KMS-11 (cell line): ENCODE measurements at regions not wholly inside any gene's neighbourhood (a gene's known extent, or its start where the extent isn't known, plus 50 kb on each side); places are given as distances from the start of the nearest gene placed in this dataset.

ENCODE experiments used
- H2AFZ ChIP-seq: fragments of 200-600 bp; sonication (generic); 2 replicates; pipeline ENCODE4 v1.6.1; 2016; ENCODE audit warnings: antibody characterized with exemption, mixed run types, low read depth
- H3K27ac ChIP-seq: fragments of 200-600 bp; sonication (generic); 2 replicates; pipeline ENCODE4 v1.6.1; 2016; ENCODE audit warnings: mild to moderate bottlenecking, mixed run types
- H3K27me3 ChIP-seq: fragments of 200-600 bp; sonication (generic); 2 replicates; pipeline ENCODE4 v1.6.1; 2017; ENCODE audit warnings: mild to moderate bottlenecking, low read depth, mixed run types, moderate library complexity; ENCODE audit not compliant: insufficient read depth
- H3K36me3 ChIP-seq: fragments of 200-600 bp; sonication (generic); 2 replicates; pipeline ENCODE4 v1.6.1; 2017; ENCODE audit warnings: mild to moderate bottlenecking, mixed run types; ENCODE audit not compliant: insufficient read depth
- H3K4me1 ChIP-seq: fragments of 200-600 bp; sonication (generic); 2 replicates; pipeline ENCODE4 v1.6.1; 2016; ENCODE audit warnings: mild to moderate bottlenecking, low read depth, mixed run types; ENCODE audit not compliant: poor library complexity, severe bottlenecking
- H3K4me2 ChIP-seq: fragments of 200-600 bp; sonication (generic); 2 replicates; pipeline ENCODE4 v1.7.0; 2016; ENCODE audit warnings: mild to moderate bottlenecking, mixed run types
- H3K4me3 ChIP-seq: fragments of 200-600 bp; sonication (generic); IDR thresholded peaks from 2 replicates; pipeline ENCODE4 v1.6.1; 2017; ENCODE audit warnings: low read depth, low read length, mixed read lengths; ENCODE audit not compliant: insufficient read depth
- H3K79me2 ChIP-seq: fragments of 200-600 bp; sonication (generic); 2 replicates; pipeline ENCODE4 v1.6.1; 2016; ENCODE audit warnings: low read depth, mixed run types; ENCODE audit not compliant: insufficient read depth
- H3K9ac ChIP-seq: fragments of 200-600 bp; sonication (generic); 2 replicates; pipeline ENCODE4 v1.6.1; 2016; ENCODE audit warnings: mild to moderate bottlenecking, mixed run types
- H4K20me1 ChIP-seq: fragments of 200-600 bp; sonication (generic); 2 replicates; pipeline ENCODE4 v1.6.1; 2016; ENCODE audit warnings: mild to moderate bottlenecking, mixed run types; ENCODE audit not compliant: insufficient read depth
- TF ChIP-seq, protein P1 (sequence below): fragments of 200-600 bp; sonication (generic); conservative IDR thresholded peaks from 2 replicates; pipeline ENCODE4 v1.6.1; 2017; ENCODE audit warnings: low read depth, mild to moderate bottlenecking, antibody characterized with exemption, low read length, moderate library complexity, mixed read lengths

GRCh38 chr5:105978011-105978410 is 1692.7 kb downstream of the EFNA5 start:
- no peaks in the 10 kb centered on the region for H4K20me1 ChIP-seq
- no peaks in the 10 kb centered on the region for H3K79me2 ChIP-seq
- no peak overlapping the region for H3K9ac ChIP-seq
- H3K4me3 ChIP-seq = no peak overlapping the region
- no peak overlapping the region for H2AFZ ChIP-seq
- H3K27ac ChIP-seq = no peak overlapping the region
- H3K4me1 ChIP-seq = no peaks in the 10 kb centered on the region
- TF ChIP-seq, protein P1, sequence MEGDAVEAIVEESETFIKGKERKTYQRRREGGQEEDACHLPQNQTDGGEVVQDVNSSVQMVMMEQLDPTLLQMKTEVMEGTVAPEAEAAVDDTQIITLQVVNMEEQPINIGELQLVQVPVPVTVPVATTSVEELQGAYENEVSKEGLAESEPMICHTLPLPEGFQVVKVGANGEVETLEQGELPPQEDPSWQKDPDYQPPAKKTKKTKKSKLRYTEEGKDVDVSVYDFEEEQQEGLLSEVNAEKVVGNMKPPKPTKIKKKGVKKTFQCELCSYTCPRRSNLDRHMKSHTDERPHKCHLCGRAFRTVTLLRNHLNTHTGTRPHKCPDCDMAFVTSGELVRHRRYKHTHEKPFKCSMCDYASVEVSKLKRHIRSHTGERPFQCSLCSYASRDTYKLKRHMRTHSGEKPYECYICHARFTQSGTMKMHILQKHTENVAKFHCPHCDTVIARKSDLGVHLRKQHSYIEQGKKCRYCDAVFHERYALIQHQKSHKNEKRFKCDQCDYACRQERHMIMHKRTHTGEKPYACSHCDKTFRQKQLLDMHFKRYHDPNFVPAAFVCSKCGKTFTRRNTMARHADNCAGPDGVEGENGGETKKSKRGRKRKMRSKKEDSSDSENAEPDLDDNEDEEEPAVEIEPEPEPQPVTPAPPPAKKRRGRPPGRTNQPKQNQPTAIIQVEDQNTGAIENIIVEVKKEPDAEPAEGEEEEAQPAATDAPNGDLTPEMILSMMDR = no peak
- no peaks in the 10 kb centered on the region for H3K27me3 ChIP-seq
- H3K36me3 ChIP-seq = no peaks in the 10 kb centered on the region
- H3K4me2 ChIP-seq = no peak overlapping the region

DNA sequence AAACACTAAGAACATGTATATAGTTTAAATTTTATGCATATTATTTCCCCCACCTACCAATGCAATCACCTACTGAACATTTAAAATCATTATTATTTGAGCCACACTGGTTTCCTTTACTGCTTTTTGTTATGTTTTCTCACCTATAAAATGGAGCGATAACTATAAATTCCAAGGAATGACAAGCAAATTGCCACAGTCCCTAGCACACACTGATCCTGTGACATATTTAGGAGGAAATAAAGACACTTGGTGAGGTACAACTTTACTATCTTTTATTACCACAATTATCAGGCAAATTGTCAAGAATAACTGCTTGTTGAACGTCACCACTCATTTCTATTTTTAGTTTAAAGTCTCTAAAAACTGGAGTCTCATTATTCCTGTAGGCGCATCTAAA is 1693.6 kb downstream of the EFNA5 start:
- H3K9ac ChIP-seq = no peak overlapping the region
- no peaks in the 10 kb centered on the region for H3K36me3 ChIP-seq
- H3K79me2 ChIP-seq = no peaks in the 10 kb centered on the region
- no peak overlapping the region for H3K4me2 ChIP-seq
- H3K27ac ChIP-seq = no peak overlapping the region
- no peak overlapping the region for H3K4me3 ChIP-seq
- H3K4me1 ChIP-seq = no peaks in the 10 kb centered on the region
- no peak overlapping the region for H2AFZ ChIP-seq
- H3K27me3 ChIP-seq = no peaks in the 10 kb centered on the region
- no peaks in the 10 kb centered on the region for H4K20me1 ChIP-seq
- TF ChIP-seq, protein P1 = no peak

GRCh38 chr5:105970919-105971318 is 1699.8 kb downstream of the EFNA5 start:
- no peaks in the 10 kb centered on the region for H3K79me2 ChIP-seq
- no peaks in the 10 kb centered on the region for H3K27me3 ChIP-seq
- H3K9ac ChIP-seq = no peak overlapping the region
- H3K4me2 ChIP-seq = no peak overlapping the region
- no peaks in the 10 kb centered on the region for H4K20me1 ChIP-seq
- no peaks in the 10 kb centered on the region for H3K4me1 ChIP-seq
- TF ChIP-seq, protein P1 = no peak
- H3K27ac ChIP-seq = no peak overlapping the region
- H3K36me3 ChIP-seq = no peaks in the 10 kb centered on the region
- H2AFZ ChIP-seq = no peak overlapping the region
- no peak overlapping the region for H3K4me3 ChIP-seq

DNA sequence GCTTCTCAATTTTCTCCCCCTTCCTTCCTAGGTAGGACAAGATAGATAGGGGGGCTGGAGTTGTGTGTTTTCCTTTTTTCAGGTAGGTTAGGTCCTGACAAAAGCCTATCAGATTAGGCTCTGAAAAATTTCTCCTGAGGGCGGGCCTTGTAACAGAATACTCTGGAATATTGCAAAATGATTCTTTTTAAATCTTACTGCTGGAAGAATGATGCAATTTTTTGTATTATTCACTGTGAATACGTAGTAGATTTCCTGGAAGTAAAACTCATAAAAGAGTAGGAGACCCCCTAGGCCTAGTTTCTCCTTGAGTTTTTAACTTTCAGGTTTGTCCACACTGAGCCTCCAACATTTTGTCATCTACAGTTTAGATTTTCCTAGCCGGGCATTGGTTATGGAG is 1701.8 kb downstream of the EFNA5 start:
- Histone ChIP-seq H3K36me3 (no peaks in the 10 kb centered on the region), H3K9ac (no peak overlapping the region), H3K79me2 (no peaks in the 10 kb centered on the region), H2AFZ (no peak overlapping the region), H3K4me3 (no peak overlapping the region), H3K27me3 (no peaks in the 10 kb centered on the region), H3K4me1 (no peaks in the 10 kb centered on the region), H3K4me2 (no peak overlapping the region), H3K27ac (no peak overlapping the region), H4K20me1 (no peaks in the 10 kb centered on the region)
- TF ChIP-seq, protein P1 = no peak
